ENCODE measurements at regions not wholly inside any gene's neighbourhood (a gene's known extent, or its start where the extent isn't known, plus 50 kb on each side); places are given as distances from the start of the nearest gene placed in this dataset.

GRCh38 chr4:165783626-165784025 lies 89.4 kb upstream of the TLL1 start:
- Mint-ChIP-seq H3K4me1 (no peaks in the 10 kb centered on the region), H3K9me3 (no peaks in the 10 kb centered on the region), H3K27ac (no peak overlapping the region), H3K4me3 (no peak overlapping the region), H3K27me3 (no peaks in the 10 kb centered on the region), H3K36me3 (ENCODE audit: low read depth) (no peaks in the 10 kb centered on the region)
- ATAC-seq (ENCODE audit: low read depth), result no peak
- ChIA-PET CTCF (no interaction called here), POLR2A (no interaction called here)
- DNase-seq, result no peak
- TF ChIP-seq CTCF (IDR thresholded peaks at IDR 0.05), result no peak
- intact Hi-C loops (cut with micrococcal nuclease), result no loop called here

GRCh38 chr4:165784672-165785071 lies 88.4 kb upstream of the TLL1 start:
- no peak overlapping the region for H3K27ac Mint-ChIP-seq
- H3K27me3 Mint-ChIP-seq, result no peaks in the 10 kb centered on the region
- intact Hi-C loops (cut with micrococcal nuclease), result no loop called here
- no peak overlapping the region for H3K4me3 Mint-ChIP-seq
- H3K36me3 Mint-ChIP-seq (ENCODE audit: low read depth), result no peaks in the 10 kb centered on the region
- DNase-seq (no peak), ATAC-seq (ENCODE audit: low read depth) (no peak)
- ChIA-PET CTCF (no interaction called here), POLR2A (no interaction called here)
- no peaks in the 10 kb centered on the region for H3K9me3 Mint-ChIP-seq
- H3K4me1 Mint-ChIP-seq, result no peaks in the 10 kb centered on the region
- TF ChIP-seq CTCF (IDR thresholded peaks at IDR 0.05), result no peak

- intact Hi-C loops (cut with micrococcal nuclease), result no loop called here
- H3K9me3 Mint-ChIP-seq, result no peaks in the 10 kb centered on the region
- POLR2A ChIA-PET, result no interaction called here
- H3K27me3 Mint-ChIP-seq, result no peaks in the 10 kb centered on the region
- H3K4me3 Mint-ChIP-seq, result no peak overlapping the region
- CTCF ChIA-PET, result no interaction called here
- no peaks in the 10 kb centered on the region for H3K4me1 Mint-ChIP-seq
- no peak for TF ChIP-seq CTCF (IDR thresholded peaks at IDR 0.05)
- ATAC-seq (ENCODE audit: low read depth) (no peak), DNase-seq (no peak)
- no peaks in the 10 kb centered on the region for H3K36me3 Mint-ChIP-seq (ENCODE audit: low read depth)
- no peak overlapping the region for H3K27ac Mint-ChIP-seq
Observed at GRCh38 chr4:165785337-165785736, 87.7 kb upstream of the TLL1 start.

GRCh38 chr4:165787516-165788274 lies 85.3 kb upstream of the TLL1 start:
- no peak overlapping the region for H3K4me3 Mint-ChIP-seq
- intact Hi-C loops (cut with micrococcal nuclease), result no loop called here
- ChIA-PET POLR2A (no interaction called here), CTCF (no interaction called here)
- DNase-seq (no peak), ATAC-seq (ENCODE audit: low read depth) (no peak)
- no peak for TF ChIP-seq CTCF (IDR thresholded peaks at IDR 0.05)
- H3K27me3 Mint-ChIP-seq, result no peaks in the 10 kb centered on the region
- no peaks in the 10 kb centered on the region for H3K9me3 Mint-ChIP-seq
- H3K27ac Mint-ChIP-seq, result no peak overlapping the region
- H3K36me3 Mint-ChIP-seq (ENCODE audit: low read depth), result no peaks in the 10 kb centered on the region
- no peaks in the 10 kb centered on the region for H3K4me1 Mint-ChIP-seq

GRCh38 chr4:165788686-165789463 lies 84.2 kb upstream of the TLL1 start:
- POLR2A ChIA-PET, result no interaction called here
- Mint-ChIP-seq H3K4me3 (no peak overlapping the region), H3K27ac (no peak overlapping the region), H3K36me3 (ENCODE audit: low read depth) (no peaks in the 10 kb centered on the region), H3K9me3 (no peaks in the 10 kb centered on the region), H3K4me1 (no peaks in the 10 kb centered on the region), H3K27me3 (no peaks in the 10 kb centered on the region)
- ATAC-seq (ENCODE audit: low read depth), result no peak
- no peak for TF ChIP-seq CTCF (IDR thresholded peaks at IDR 0.05)
- no peak for DNase-seq
- intact Hi-C loops (cut with micrococcal nuclease), result no loop called here
- CTCF ChIA-PET, result no interaction called here

Data from activated B cell treated with CpG ODN at 0.5 μM for 24 hours (primary cell).